Astrocyte of the hippocampus (primary cell): ENCODE measurements at regions not wholly inside any gene's neighbourhood (a gene's known extent, or its start where the extent isn't known, plus 50 kb on each side); places are given as distances from the start of the nearest gene placed in this dataset.

Experiments used
- DNase-seq: peaks from one replicate; pipeline ENCODE4 v3.0.0; 2011; ENCODE audit warnings: low read depth, low spot score

- no peak for DNase-seq
Measured at GRCh38 chr20:41887500-41887899, 269.3 kb upstream of the CHD6 start.

DNA sequence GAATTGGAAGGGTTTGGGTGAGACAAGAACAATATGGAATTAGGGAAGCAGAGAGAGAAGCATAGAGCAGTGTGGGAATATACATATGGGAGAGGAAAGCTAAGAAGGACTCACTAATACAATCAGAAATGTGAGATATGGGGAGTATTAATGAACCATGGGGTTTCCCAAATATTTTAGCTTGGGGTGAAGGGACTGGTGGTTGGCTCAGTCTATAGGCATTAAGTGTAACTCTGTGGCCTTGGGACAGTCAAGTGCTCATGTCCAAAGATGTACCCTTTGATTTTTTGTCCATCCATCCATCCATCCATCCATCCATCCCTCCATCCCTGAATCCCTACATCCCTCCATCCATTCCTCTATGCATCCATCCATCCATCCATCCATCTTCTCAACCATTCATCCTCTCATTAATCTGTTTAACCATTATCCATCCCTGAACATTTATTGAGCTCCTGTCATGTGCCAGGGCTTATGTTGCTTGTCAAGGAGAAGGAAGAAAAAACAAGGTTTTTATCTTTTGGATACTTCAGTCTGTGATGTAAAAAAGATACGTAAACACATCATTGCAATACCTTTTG, 263.4 kb upstream of the CHD6 start:
- DNase-seq, result no peak

DNA sequence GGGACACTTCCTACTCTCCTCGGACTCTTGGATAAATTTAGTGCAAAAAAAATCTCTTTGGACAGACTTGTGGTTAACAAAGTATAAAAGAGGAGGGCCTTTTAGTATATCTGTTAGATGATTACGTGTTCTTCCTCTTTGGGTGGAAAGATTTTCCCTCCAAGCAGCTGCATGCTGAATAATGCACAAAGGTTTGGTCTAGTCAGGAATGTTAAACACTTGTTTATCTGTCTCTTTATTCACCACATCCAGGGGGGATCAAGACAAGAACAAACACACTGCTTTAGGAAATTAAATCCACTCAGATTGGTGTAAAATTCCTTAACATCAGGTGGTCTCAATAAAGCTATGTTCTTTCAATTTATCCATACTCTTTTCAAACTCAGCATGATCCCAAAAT, 260.9 kb upstream of the CHD6 start:
- DNase-seq, result no peak

DNA sequence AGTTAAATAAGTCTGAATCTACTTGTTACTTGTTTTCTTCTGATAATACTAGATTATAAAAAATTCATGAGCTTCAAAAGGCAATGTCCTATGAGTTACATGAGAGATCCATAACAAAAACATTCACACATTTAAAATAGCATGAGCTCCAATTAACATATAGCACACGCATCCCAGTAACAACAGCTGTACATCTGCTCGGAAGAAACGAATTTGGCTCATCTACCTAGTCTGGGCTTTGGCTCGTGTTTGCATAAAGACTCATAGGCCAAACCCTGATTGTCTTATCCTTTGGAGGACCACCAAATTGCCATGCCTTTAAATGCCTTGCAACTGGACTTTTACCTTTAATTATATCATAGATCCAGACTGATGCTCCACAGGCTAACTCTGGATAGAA, 259.7 kb upstream of the CHD6 start:
- DNase-seq, result no peak

- no peak for DNase-seq
Measured at GRCh38 chr20:41874658-41875057, 256.5 kb upstream of the CHD6 start.

GRCh38 chr20:41872930-41873329, 254.8 kb upstream of the CHD6 start:
- DNase-seq, result no peak

GRCh38 chr20:41870869-41871462, 252.8 kb upstream of the CHD6 start:
- no peak for DNase-seq

DNA sequence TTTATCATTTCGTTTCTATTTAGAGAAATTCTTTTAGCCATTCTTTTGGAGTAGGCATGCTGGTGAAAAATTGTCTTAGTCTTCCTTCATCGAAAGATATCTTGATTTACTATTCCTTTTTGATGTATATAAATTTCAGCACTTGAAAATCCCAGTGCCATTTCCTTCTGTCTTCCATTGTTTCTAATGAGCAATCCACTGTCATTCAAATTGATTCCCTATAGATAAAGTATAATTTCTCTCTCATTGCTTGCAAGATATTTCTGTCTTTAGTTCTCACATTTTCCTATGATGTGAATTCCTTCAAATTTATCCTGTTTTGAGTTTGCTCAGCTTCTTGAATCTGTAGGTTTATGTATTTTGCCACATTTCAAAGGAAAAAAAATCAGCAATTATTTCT, 251.1 kb upstream of the CHD6 start:
- DNase-seq, result no peak

- no peak for DNase-seq
Measured at GRCh38 chr20:41865938-41866337, 247.8 kb upstream of the CHD6 start.

DNA sequence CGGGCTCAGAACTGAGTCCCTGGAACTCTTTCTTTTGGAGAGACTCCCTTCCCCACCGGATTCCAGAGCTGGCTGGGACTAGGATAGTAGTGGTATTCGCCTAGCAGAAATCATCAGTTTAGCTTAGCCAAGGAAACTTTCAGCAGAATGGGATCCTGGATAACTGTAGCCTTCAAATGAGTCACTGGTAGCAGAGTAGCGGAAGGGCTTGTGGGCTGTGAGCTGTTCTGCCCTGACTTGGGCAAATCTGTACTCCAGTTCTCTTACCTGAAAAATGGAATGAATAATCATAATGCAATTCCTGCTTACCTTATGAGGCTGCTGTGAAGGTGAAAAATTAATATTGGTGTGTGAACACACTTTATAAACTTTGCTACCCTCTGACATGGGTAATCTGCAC, 244.3 kb upstream of the CHD6 start:
- peak; percentile 6 for DNase-seq

GRCh38 chr20:41861772-41862422, 243.7 kb upstream of the CHD6 start:
- DNase-seq, result peak; percentile 18

GRCh38 chr20:41854765-41855164, 236.6 kb upstream of the CHD6 start:
- peak; percentile 11 for DNase-seq

- DNase-seq, result no peak
Measured at GRCh38 chr20:41853806-41854205, 235.6 kb upstream of the CHD6 start.

GRCh38 chr20:41848180-41848579, 230.0 kb upstream of the CHD6 start:
- DNase-seq, result no peak

GRCh38 chr20:41837669-41838224, 219.6 kb upstream of the CHD6 start:
- DNase-seq, result no peak

DNA sequence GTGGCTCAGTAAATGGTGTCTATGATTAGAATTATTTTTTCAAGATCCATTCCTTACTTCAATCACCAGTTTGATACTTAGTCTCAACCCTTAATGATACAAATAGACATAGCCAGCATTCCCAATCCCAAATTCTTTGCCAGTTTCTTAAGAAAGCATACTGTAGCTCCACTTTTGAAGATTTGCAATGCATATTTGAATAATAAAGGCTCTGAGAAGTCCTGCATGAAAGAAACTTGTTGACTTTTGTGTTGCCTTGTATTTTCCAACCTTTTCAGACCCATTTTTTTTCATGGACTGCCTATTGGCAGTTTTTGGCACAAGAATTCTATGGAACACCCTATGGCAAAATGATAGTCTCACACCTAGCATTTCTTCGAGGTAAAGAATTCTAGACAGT, 215.6 kb upstream of the CHD6 start:
- DNase-seq, result no peak

- no peak for DNase-seq
Measured at GRCh38 chr20:41830702-41831101, 212.5 kb upstream of the CHD6 start.

DNA sequence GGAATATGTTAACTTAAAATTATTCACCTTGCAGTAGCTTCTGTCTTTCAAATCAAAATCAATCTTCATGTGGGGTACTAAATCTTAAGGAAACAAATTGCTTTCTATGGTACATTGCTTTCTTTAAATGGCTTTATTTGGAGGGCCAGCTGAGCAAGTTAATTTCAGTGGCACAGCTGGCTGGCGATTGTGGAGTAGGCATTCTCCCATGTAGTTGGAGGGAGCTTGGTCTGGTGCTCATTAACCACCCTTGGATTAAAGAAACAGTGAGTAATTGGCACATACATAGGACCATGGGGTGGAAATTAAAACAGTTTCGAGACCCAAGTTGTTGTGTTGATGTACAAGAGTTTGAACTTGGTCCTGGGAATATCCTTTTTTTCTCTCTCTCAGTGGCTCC, 201.3 kb upstream of the CHD6 start:
- no peak for DNase-seq

GRCh38 chr20:41818991-41819390, 200.8 kb upstream of the CHD6 start:
- DNase-seq, result no peak

- DNase-seq, result no peak
Measured at GRCh38 chr20:41818369-41818768, 200.2 kb upstream of the CHD6 start.

DNA sequence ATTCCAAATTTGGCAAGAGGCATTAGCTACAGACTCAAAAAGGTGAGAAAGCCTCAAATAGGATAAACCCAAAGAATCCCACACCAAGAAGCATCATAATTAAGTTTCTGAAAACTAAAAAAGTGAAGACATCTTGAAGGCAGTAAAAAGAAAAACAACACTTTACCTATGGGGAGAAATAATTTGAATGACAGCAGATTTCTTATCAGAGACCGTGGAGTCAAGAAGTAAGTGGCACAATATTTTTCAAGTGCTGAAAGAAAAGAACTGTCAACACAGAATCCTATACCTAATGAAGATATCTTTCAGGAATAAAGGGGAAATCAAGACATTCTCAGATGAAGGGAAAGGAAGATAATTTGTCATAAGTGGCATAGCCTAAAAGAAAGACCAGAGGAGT, 193.3 kb upstream of the CHD6 start:
- no peak for DNase-seq

- DNase-seq, result no peak
Measured at GRCh38 chr20:41800040-41800439, 181.9 kb upstream of the CHD6 start.

DNA sequence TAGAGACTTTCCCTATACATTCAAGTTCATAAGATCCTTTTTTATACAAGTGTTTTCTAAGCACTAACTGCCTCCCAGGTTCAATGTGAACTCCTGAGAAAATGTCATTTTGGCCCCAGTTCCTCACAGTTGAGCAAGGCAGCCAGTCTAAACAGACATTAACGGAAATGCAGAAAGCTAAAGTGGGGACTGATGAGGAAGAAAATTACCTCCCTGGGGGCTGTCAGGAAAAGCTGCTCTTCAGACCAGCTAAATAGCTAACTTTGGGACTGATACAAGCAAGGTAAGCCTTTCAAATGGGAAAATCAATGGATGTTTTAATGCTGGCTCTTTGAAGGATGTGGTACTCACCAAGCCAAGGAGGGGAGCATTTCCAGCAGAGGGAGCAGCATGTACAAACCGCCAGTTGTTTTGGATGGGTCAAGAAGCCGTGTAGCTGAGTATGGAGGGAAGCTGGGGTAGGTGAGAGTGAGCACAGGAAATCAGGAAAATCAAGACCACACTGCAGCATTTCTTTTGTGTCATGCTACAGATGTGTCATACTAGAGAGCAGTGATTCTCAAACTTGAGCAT, 180.8 kb upstream of the CHD6 start:
- DNase-seq, result no peak
